ENCODE measurements at regions not wholly inside any gene's neighbourhood (a gene's known extent, or its start where the extent isn't known, plus 50 kb on each side); places are given as distances from the start of the nearest gene placed in this dataset.

GRCh38 chr1:238099871-238100270 lies 209.1 kb upstream of the ZP4 start:
- TF ChIP-seq EZH2 (IDR thresholded peaks at IDR 0.05) (no peak), POLR2AphosphoS5 (IDR thresholded peaks at IDR 0.05; ENCODE audit: borderline replicate concordance, low read depth, low read length) (no peak), FOXP2 (optimal IDR thresholded peaks at IDR 0.05; ENCODE audit: control extremely low read depth, extremely low read length, insufficient read depth) (no peak)

Measured in SK-N-MC (cell line).